ENCODE measurements at regions not wholly inside any gene's neighbourhood (a gene's known extent, or its start where the extent isn't known, plus 50 kb on each side); places are given as distances from the start of the nearest gene placed in this dataset.

DNA sequence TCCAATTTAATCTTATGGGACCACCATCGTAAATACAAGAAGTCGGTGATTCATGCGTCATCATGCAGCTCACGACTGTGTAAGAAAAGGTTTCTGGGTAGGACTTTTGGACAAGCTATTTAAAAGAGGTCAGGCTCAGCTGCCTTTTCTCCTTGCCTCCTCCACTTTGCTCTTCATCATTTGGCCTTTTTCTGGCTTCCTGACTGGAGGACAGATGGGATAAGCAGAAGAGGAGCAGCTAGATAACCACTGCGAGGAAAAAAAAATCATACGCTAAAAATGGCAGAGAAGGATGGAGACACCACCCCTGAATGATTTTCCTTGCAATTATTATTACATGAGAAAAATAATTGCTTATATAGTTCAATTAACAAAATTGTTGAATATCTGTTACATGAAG is 294.3 kb upstream of the FSTL5 start:
- TF ChIP-seq, protein P1, sequence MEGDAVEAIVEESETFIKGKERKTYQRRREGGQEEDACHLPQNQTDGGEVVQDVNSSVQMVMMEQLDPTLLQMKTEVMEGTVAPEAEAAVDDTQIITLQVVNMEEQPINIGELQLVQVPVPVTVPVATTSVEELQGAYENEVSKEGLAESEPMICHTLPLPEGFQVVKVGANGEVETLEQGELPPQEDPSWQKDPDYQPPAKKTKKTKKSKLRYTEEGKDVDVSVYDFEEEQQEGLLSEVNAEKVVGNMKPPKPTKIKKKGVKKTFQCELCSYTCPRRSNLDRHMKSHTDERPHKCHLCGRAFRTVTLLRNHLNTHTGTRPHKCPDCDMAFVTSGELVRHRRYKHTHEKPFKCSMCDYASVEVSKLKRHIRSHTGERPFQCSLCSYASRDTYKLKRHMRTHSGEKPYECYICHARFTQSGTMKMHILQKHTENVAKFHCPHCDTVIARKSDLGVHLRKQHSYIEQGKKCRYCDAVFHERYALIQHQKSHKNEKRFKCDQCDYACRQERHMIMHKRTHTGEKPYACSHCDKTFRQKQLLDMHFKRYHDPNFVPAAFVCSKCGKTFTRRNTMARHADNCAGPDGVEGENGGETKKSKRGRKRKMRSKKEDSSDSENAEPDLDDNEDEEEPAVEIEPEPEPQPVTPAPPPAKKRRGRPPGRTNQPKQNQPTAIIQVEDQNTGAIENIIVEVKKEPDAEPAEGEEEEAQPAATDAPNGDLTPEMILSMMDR (conservative IDR thresholded peaks at IDR 0.05) = no peak

DNA sequence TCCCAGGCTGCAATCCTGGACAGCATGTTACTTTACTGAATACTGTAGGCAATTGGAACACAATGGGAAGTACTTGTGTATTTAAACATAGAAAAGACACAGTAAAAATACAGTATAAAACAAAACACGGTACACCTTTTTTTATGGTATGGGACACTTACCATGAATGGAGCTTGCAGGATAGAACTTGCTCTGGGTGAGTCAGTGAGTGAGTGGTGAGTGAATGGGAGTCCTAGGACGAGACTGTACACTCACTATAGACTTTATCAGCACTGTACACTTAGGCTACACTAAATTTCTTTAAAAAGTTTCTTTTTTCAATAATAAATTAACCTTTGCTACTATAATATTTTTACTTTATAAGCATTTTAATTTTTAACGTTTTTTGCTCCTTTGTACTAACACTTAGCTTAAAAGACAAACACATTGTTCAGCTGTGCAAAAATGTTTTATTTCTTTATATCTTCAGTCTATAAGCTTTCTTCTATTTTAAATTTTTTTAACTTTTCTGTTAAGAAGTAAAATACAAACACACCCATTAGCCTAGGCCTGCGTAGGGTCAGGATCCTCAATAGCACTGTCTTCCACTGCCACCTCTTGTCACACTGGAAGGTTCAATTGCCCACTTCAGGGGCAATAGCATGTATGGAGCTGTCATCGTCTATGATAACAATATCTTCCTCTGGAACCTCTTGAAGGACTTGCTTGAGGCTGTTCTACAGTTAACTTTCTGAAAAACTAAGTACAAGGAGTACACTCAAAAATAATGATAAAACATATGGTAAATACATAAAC is 293.5 kb upstream of the FSTL5 start:
- H3K4me1 Mint-ChIP-seq = no peaks in the 10 kb centered on the region
- no peak for DNase-seq (ENCODE audit: low read depth, low spot score)
- no peaks in the 10 kb centered on the region for H3K36me3 Mint-ChIP-seq (ENCODE audit: low read depth)
- TF ChIP-seq, protein P1 (conservative IDR thresholded peaks at IDR 0.05) = no peak
- no peak overlapping the region for H3K27ac Mint-ChIP-seq (ENCODE audit: unreplicated experiment)
- no peak overlapping the region for H3K4me3 Mint-ChIP-seq
- no peaks in the 10 kb centered on the region for H3K27me3 Mint-ChIP-seq (ENCODE audit: low read depth)
- peaks cover 3% of the 10 kb centered on the region for H3K9me3 Mint-ChIP-seq

More for the DNA sequence above, 294.3 kb upstream of the FSTL5 start:
- Mint-ChIP-seq H3K36me3 (ENCODE audit: low read depth) (no peaks in the 10 kb centered on the region), H3K4me1 (no peaks in the 10 kb centered on the region), H3K4me3 (no peak overlapping the region), H3K9me3 (peaks cover 3% of the 10 kb centered on the region), H3K27me3 (ENCODE audit: low read depth) (no peaks in the 10 kb centered on the region), H3K27ac (ENCODE audit: unreplicated experiment) (no peak overlapping the region)
- DNase-seq (ENCODE audit: low read depth, low spot score) = no peak

DNA sequence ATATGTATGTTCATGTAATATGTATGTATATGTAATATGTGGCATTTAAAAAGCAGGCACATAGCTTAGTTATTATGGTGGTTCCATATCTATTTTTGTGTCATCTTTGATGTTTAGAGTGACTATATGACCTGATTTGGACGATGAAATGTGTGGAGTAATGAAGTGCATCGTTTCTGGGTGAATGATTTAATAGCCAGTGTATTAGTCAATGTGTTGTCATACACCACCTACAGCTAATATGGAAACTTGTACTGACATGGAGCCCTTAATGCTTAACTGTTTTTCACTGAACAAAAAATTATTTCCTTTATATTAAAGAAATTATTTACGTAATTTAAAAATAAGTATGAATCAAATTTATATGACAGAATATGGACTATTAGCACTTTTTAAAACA is 292.3 kb upstream of the FSTL5 start:
- no peaks in the 10 kb centered on the region for H3K27me3 Mint-ChIP-seq (ENCODE audit: low read depth)
- no peaks in the 10 kb centered on the region for H3K36me3 Mint-ChIP-seq (ENCODE audit: low read depth)
- H3K4me1 Mint-ChIP-seq = no peaks in the 10 kb centered on the region
- H3K27ac Mint-ChIP-seq (ENCODE audit: unreplicated experiment) = no peak overlapping the region
- H3K9me3 Mint-ChIP-seq = peaks cover 3% of the 10 kb centered on the region
- no peak overlapping the region for H3K4me3 Mint-ChIP-seq
- no peak for DNase-seq (ENCODE audit: low read depth, low spot score)
- TF ChIP-seq, protein P1 (conservative IDR thresholded peaks at IDR 0.05) = no peak

DNA sequence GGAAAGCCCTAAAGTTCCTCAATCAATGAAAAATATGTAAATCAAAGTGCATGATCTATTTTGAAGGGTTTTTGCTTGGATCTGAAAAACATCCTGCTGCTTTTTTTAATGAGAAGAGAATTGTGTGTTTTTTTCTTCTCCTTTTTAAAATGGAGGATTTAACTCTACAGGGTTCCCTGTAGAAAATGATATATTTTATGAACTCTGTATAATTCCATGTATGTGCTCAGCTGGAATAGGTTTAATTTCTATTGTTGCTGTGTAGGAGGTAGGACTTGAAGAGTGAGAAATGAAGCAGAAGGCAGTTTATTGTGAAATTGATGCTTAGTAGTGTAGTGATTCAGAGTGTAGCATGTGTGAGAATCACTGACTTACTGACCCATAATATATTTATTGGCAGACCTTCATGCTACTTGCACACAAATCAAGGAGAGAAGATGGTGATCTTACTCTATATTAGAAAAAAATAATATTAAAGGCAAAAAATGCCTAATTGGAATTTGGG is 286.8 kb upstream of the FSTL5 start:
- H3K4me1 Mint-ChIP-seq = no peaks in the 10 kb centered on the region
- no peak overlapping the region for H3K27ac Mint-ChIP-seq (ENCODE audit: unreplicated experiment)
- peaks cover 2% of the 10 kb centered on the region for H3K9me3 Mint-ChIP-seq
- H3K36me3 Mint-ChIP-seq (ENCODE audit: low read depth) = no peaks in the 10 kb centered on the region
- no peak for DNase-seq (ENCODE audit: low read depth, low spot score)
- no peak overlapping the region for H3K4me3 Mint-ChIP-seq
- TF ChIP-seq, protein P1 (conservative IDR thresholded peaks at IDR 0.05) = no peak
- H3K27me3 Mint-ChIP-seq (ENCODE audit: low read depth) = no peaks in the 10 kb centered on the region

DNA sequence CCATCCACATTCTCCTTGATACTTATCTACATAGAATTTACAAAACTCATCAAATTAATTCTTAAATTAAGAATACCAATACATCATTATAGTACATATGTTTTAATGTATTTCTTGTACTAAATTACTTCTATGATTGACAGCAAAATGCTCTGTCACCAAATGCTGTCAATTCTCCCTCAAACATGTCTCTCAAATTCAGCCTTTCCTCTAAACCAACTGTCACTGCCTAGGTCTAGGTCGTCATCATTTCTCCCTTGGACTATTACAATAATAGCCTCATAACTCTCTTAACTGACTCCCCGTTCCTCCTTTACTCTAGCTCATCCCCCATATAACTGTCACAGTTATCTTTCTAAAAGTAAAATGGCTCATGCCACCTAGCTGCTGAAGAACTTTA is 279.7 kb upstream of the FSTL5 start:
- TF ChIP-seq, protein P1 (conservative IDR thresholded peaks at IDR 0.05) = no peak
- no peaks in the 10 kb centered on the region for H3K27me3 Mint-ChIP-seq (ENCODE audit: low read depth)
- H3K27ac Mint-ChIP-seq (ENCODE audit: unreplicated experiment) = no peak overlapping the region
- H3K36me3 Mint-ChIP-seq (ENCODE audit: low read depth) = no peaks in the 10 kb centered on the region
- no peak for DNase-seq (ENCODE audit: low read depth, low spot score)
- H3K4me3 Mint-ChIP-seq = no peak overlapping the region
- H3K9me3 Mint-ChIP-seq = no peaks in the 10 kb centered on the region
- H3K4me1 Mint-ChIP-seq = no peaks in the 10 kb centered on the region
